HG03342 (cell line): ENCODE measurements at regions not wholly inside any gene's neighbourhood (a gene's known extent, or its start where the extent isn't known, plus 50 kb on each side); places are given as distances from the start of the nearest gene placed in this dataset.
"Not testable (repeated sequence)": the region's sequence is repeated elsewhere in the genome, so short reads cannot be mapped to it uniquely, and the experiment has no call there.

ENCODE experiments used
- ATAC-seq: cut with Tn5 transposase; IDR thresholded peaks from one replicate; pipeline ENCODE4 v1.9.1; 2021; ENCODE audit warnings: mild to moderate bottlenecking, moderate library complexity; ENCODE audit not compliant: unreplicated experiment

DNA sequence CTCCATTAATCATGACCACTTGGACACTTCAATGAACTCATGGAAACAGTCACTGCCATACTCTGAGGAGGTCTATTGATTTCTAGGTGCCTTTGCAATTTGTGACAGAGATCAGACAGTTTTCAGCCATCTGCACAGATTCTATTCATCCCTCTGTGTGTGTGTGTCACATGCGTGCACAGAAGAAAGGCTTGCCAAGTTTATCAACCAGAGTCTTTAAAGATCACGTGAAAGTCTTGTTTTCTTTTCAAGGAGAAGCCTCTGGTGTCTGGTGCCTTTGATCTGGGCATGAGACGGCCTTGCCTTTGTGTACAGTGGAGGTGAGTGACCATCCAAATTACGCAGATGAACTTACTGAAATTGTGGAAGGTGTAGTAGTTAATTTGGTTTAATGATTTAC, 164.2 kb downstream of the VAPA start:
- no peak for ATAC-seq

GRCh38 chr18:10080372-10080771, 166.6 kb downstream of the VAPA start:
- no peak for ATAC-seq

GRCh38 chr18:10081492-10081891, 167.7 kb downstream of the VAPA start:
- no peak for ATAC-seq

DNA sequence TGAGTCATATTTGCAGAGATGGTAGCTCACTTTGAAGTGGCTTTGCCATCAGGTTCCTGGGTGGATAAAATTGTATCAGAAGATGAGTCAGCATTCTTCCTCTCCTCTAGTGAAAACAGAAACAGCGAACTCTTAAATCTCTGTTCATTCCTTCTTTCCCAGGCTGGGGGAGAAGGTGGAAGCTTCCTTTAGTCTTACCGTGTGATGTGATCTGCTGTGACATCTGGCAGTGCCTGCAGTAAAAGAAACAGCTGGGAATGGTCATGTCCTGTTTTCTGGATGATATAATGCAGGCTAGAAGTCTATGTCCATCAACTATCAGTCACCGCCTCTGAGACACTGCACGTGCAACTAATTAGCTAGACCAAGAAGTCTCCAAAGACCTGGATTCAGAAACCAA, 171.6 kb downstream of the VAPA start:
- no peak for ATAC-seq

DNA sequence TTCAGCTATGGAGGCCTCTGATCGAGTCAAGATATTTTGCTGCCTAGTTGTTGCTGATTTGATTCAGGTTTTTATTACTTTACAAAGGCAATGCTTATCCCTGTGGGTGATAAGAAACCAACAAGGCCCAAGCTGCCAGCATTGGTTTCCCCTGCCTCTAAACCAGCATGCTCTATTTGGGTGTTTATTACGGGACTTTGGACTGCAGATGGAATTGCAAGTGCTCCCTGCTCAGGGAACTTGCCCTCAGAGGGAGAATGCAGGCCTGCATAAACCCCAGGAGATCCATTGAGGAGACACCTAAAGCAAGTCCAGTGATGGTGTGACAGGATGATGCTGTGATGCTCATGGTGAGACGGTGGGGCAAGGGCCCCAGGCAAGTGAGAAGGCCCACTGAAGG, 172.1 kb downstream of the VAPA start:
- ATAC-seq = no peak

GRCh38 chr18:10086458-10087210, 172.8 kb downstream of the VAPA start:
- no peak for ATAC-seq

DNA sequence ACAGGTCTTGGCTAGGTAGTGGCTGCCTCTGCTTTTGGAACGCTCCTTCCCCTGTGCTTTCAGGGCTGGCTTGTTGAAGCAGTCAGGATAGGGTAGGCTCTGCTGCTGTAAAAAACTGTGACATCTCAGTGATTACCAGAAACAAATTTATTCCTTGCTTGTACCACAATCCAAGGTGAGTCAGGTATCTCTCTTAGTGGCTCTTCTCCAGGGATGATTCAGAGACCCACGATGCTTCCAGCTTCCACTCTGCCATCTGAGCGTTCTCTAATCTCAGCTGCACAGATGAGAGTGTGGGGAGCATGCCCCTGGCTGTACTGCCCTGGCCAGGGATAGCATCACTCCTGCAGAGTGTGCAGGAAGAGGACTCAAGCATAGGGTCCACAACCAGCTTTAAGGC, 174.9 kb downstream of the VAPA start:
- no peak for ATAC-seq

DNA sequence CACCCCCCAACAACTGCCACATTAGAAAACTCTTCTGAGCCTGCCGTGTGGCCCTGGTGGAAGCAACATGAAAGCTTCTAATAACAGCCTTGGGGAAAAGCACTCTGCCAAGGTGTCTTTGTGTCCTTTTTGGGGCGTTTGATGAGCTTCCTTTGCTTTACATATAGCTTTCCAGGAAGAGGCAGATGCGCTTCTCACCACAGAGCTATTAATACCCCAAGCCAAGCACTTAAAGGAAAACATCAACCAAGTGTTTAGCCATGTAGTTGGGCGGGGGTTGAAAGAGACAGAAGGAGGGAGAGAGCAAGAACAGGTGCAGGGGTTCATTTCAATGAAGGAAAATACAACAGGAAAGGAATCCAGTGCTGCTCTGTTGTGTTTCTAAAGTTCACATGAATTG, 176.1 kb downstream of the VAPA start:
- ATAC-seq = no peak

- no peak for ATAC-seq
These were observed 176.9 kb downstream of the VAPA start for GRCh38 chr18:10090668-10091067.

GRCh38 chr18:10093445-10093844, 179.6 kb downstream of the VAPA start:
- ATAC-seq = no peak

- no peak for ATAC-seq
These were observed 180.3 kb downstream of the VAPA start for GRCh38 chr18:10094154-10094553.

GRCh38 chr18:10094655-10095054, 180.8 kb downstream of the VAPA start:
- no peak for ATAC-seq

- no peak for ATAC-seq
These were observed 181.5 kb downstream of the VAPA start for GRCh38 chr18:10095356-10095755.

DNA sequence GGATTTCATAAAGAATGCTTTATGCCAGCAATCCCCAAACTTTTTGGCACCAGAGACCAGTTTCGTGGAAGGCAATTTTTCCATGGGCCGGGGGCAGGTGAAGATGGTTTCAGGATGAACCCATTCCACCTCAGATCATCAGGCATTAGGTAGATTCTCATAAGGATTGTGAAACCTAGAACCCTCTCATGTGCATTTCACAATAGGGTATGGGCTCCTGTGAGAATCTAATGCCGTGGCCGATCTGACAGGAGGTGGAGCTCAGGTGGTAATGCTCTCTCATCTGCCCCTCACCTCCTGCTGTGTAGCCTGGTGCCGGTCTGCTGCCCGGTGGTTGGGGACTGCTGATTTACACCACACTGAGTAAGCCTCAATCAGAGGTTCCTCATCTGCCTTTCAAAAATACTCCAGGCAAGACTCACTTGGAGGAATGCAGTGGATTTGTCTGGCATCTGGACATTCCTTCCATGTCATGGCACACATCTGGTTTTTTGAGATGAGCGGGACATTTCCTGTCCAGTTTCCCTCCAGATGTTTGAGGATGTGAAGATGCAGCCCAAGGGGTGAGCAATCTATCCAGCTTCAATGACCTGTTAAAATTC, 185.8 kb downstream of the VAPA start:
- ATAC-seq = no peak

- ATAC-seq = no peak
These were observed 186.4 kb downstream of the VAPA start for GRCh38 chr18:10100196-10100595.

DNA sequence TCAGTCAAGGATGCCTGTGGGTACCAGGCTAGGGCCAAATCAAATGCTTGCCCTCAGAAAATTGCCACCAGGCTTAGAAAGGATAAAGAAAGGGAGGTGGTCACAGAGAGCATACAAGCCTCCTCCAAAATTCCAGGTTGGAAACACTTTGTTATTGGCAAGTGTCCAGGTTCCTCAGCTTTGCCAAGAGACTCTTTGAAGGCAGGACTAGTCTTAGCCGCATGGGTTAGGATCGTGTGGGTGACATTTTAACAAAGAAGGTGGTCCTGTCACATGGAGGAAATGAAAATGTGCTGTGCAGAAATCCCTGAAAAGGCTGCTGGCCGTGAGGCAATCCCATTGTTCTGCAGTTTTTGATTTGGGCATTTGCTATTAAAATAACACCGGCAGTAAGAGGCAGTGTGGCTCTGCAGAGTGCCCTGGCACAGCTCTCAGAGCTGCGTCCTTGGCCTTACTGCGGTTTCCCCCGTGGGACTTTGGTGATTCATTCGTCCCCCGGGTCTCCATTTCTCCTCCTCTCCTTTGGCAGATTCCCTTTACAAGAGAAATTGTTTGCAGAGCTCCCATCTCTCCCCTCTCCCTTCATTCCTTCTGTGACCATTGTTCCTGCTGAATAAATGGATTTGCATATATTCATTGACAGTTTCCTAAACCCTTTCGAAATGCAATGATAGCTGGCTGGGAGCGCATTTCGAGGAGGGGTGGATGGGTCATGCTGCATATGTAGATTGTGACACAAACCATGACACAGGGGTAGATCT, 187.3 kb downstream of the VAPA start:
- no peak for ATAC-seq

DNA sequence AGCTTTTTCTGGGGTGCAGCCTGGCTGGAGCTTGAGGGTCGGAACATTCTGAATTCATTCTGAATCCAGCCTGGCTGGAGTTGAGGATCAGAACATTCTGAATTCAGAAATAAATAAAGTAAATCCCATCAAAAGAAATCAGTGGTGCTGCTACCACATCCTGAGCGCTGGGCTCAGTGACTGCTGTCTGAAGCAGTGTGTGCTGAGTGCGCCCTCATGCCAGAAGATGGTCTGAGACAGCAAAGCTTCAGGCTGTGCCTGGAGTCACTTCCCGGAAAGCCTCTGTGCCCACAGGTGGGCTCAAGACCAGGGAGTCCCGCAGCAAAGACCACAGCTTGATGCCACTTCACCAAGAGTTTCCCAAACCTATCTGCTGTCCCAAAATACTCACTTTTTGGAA, 187.9 kb downstream of the VAPA start:
- ATAC-seq = no peak

- ATAC-seq = not testable (repeated sequence)
These were observed 191.3 kb downstream of the VAPA start for GRCh38 chr18:10105118-10105517.

DNA sequence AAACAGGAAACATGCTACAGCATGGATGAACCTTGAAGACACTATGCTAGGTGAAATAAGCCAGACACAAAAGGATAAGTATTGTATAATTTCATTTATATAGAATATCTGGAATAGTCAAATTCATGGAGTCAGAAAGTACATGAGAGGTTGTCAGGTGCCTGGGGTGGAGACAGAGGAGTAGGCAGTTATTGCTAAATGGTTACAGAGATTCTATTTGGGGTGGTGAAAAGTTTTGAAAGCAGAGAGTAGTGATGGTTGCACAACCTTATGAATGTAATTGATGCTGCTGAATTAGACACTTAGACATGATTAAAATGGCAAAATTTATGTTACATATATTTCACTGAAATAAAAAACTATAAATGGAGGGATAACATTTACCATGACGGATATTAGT, 197.4 kb downstream of the VAPA start:
- no peak for ATAC-seq

DNA sequence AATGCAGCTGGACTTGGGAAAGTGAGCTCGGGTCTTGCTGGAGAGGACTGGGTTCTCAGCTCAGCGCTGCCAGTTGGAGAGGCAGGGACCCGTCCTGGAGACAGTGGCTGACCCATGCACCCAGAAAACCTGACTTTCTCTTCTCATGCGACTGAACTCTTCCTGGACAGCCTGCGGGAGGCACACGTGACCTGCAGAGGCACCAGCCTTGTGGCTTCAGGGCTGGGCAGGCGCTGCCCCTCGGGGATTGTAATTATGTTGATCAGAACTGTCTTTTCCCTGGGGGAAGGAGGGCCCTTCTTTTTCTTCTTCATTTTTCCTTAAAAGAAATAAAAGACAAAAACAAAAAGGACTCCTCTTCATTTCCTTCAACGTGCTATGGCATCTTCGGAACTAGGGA, 198.1 kb downstream of the VAPA start:
- no peak for ATAC-seq

DNA sequence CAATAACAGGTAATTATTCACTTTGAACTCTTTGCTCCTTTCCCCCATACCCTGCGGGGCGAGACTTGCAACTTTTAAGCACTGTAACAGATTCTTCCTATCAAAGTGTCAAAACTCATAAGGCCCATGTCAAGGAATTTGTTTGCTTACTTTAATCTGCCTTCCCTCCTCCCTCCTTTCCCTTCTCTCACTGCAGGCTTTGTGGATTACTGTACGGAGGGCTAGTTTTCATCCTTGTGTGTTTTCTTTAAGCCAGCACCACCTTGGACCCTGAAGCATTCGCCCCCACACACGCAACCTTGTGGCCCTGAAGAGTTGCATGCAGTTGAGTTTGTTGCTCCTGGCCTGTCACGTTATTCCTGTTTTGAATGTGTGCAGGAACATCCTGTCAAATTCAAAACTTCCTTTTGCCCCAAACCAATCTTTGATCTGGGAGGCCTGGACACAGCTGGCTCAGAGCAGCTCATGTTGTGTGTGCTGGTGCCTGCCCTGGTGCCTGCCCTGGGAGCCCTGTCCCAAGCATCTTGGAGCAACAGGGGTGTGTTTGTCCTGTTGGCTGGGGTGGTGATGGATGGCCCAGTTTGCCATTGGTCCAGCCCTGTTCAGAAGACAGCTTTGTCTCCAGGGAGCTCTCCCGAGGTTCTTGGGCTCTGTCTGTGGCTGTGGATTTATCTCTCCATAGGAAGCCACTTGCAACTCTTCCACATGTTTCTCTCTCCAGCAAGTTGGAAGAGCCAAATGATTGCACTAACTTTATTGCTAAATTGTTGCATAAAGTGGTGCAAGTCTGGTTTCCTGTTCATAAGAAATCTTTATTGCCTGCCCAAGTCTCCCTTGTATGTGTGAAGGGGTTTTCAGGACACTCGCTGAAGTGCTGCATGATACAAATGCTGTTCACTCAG, 199.6 kb downstream of the VAPA start:
- no peak for ATAC-seq
